ENCODE measurements at regions not wholly inside any gene's neighbourhood (a gene's known extent, or its start where the extent isn't known, plus 50 kb on each side); places are given as distances from the start of the nearest gene placed in this dataset.

- DNase-seq (ENCODE audit: low read depth in 2 of 2): no peak
Observed at GRCh38 chr20:52645822-52646221, 326.3 kb upstream of the TSHZ2 start.

- no peak for DNase-seq (ENCODE audit: low read depth in 2 of 2)
Observed at GRCh38 chr20:52643034-52643433, 329.1 kb upstream of the TSHZ2 start.

- no peak for DNase-seq (ENCODE audit: low read depth in 2 of 2)
Observed at GRCh38 chr20:52637201-52637600, 335.0 kb upstream of the TSHZ2 start.

- DNase-seq (ENCODE audit: low read depth in 2 of 2): no peak
Observed at GRCh38 chr20:52631469-52631868, 340.7 kb upstream of the TSHZ2 start.

GRCh38 chr20:52630138-52630537 lies 342.0 kb upstream of the TSHZ2 start:
- no peak for DNase-seq (ENCODE audit: low read depth in 2 of 2)

- no peak for DNase-seq (ENCODE audit: low read depth in 2 of 2)
Observed at GRCh38 chr20:52624281-52624680, 347.9 kb upstream of the TSHZ2 start.

GRCh38 chr20:52622081-52622480 lies 350.1 kb upstream of the TSHZ2 start:
- no peak for DNase-seq (ENCODE audit: low read depth in 2 of 2)

GRCh38 chr20:52621401-52621800 lies 350.8 kb upstream of the TSHZ2 start:
- no peak for DNase-seq (ENCODE audit: low read depth in 2 of 2)

GRCh38 chr20:52619671-52620070 lies 352.5 kb upstream of the TSHZ2 start:
- DNase-seq (ENCODE audit: low read depth in 2 of 2): no peak

GRCh38 chr20:52619101-52619500 lies 353.1 kb upstream of the TSHZ2 start:
- DNase-seq (ENCODE audit: low read depth in 2 of 2): no peak

GRCh38 chr20:52616629-52617028 lies 355.5 kb upstream of the TSHZ2 start:
- no peak for DNase-seq (ENCODE audit: low read depth in 2 of 2)

GRCh38 chr20:52614051-52614863 lies 357.9 kb upstream of the TSHZ2 start:
- no peak for DNase-seq (ENCODE audit: low read depth in 2 of 2)

- DNase-seq (ENCODE audit: low read depth in 2 of 2): no peak
Observed at GRCh38 chr20:52612046-52612632, 360.0 kb upstream of the TSHZ2 start.

GRCh38 chr20:52610749-52611148 lies 361.4 kb upstream of the TSHZ2 start:
- DNase-seq (ENCODE audit: low read depth in 2 of 2): no peak

GRCh38 chr20:52601295-52601971 lies 370.7 kb upstream of the TSHZ2 start:
- no peak for DNase-seq (ENCODE audit: low read depth in 2 of 2)

- DNase-seq (ENCODE audit: low read depth in 2 of 2): no peak
Observed at GRCh38 chr20:52596256-52596655, 375.9 kb upstream of the TSHZ2 start.

GRCh38 chr20:52595518-52595917 lies 376.6 kb upstream of the TSHZ2 start:
- no peak for DNase-seq (ENCODE audit: low read depth in 2 of 2)

- DNase-seq (ENCODE audit: low read depth in 2 of 2): no peak
Observed at GRCh38 chr20:52593654-52594053, 378.5 kb upstream of the TSHZ2 start.

GRCh38 chr20:52592567-52592966 lies 379.6 kb upstream of the TSHZ2 start:
- DNase-seq (ENCODE audit: low read depth in 2 of 2): no peak

GRCh38 chr20:52590100-52590499 lies 382.1 kb upstream of the TSHZ2 start:
- no peak for DNase-seq (ENCODE audit: low read depth in 2 of 2)

GRCh38 chr20:52589251-52589812 lies 382.8 kb upstream of the TSHZ2 start:
- DNase-seq (ENCODE audit: low read depth in 2 of 2): no peak

GRCh38 chr20:52586660-52587059 lies 385.5 kb upstream of the TSHZ2 start:
- no peak for DNase-seq (ENCODE audit: low read depth in 2 of 2)

- DNase-seq (ENCODE audit: low read depth in 2 of 2): no peak
Observed at GRCh38 chr20:52585333-52585732, 386.8 kb upstream of the TSHZ2 start.

All from stimulated activated CD4-positive, alpha-beta T cell treated with anti-CD3 and anti-CD28 coated beads, Interleukin-4, amount 100 ng/mL, for 48 hours (primary cell).